ENCODE measurements at regions not wholly inside any gene's neighbourhood (a gene's known extent, or its start where the extent isn't known, plus 50 kb on each side); places are given as distances from the start of the nearest gene placed in this dataset.

- TF ChIP-seq CTCF (IDR thresholded peaks at IDR 0.05; ENCODE audit: low read length) (no peak), EZH2 (optimal IDR thresholded peaks at IDR 0.05; ENCODE audit: low read depth, low read length) (no peak), EZH2phosphoT487 (IDR thresholded peaks at IDR 0.05; ENCODE audit: low read length) (no peak)
These were observed 843.6 kb downstream of the SORCS1 start for GRCh38 chr10:106320876-106321275.

Measured in MM.1S (cell line).